BE2C (cell line): ENCODE measurements at regions not wholly inside any gene's neighbourhood (a gene's known extent, or its start where the extent isn't known, plus 50 kb on each side); places are given as distances from the start of the nearest gene placed in this dataset.

ENCODE experiments used
- DNase-seq: peaks from one replicate; pipeline ENCODE4 v3.0.0-alpha.2; 2020
- H3K27me3 ChIP-seq: fragments of 250-450 bp; sonication (Bioruptor Pico); 2 replicates; pipeline ENCODE4 v1.5.1; 2020; ENCODE audit warnings: mild to moderate bottlenecking
- H3K36me3 ChIP-seq: fragments of 250-450 bp; sonication (Bioruptor Pico); 2 replicates; pipeline ENCODE4 v1.5.1; 2020; ENCODE audit warnings: mild to moderate bottlenecking
- H3K4me1 ChIP-seq: fragments of 250-450 bp; sonication (Bioruptor Pico); 2 replicates; pipeline ENCODE4 v1.5.1; 2020
- H3K4me3 ChIP-seq: 2 replicates; pipeline ENCODE4 v1.5.1; 2011; ENCODE audit warnings: low read depth, low read length
- H3K9me3 ChIP-seq: fragments of 250-450 bp; sonication (Bioruptor Pico); 2 replicates; pipeline ENCODE4 v1.5.1; 2020
- CTCF ChIP-seq: IDR thresholded peaks from 2 replicates; pipeline ENCODE4 v1.5.1; 2012; ENCODE audit warnings: mild to moderate bottlenecking, low read depth, low read length

GRCh38 chr2:171227066-171227782 is 66.5 kb upstream of the TLK1 start:
- no peak for DNase-seq
- no peaks in the 10 kb centered on the region for H3K4me1 ChIP-seq
- H3K27me3 ChIP-seq: no peaks in the 10 kb centered on the region
- no peak for TF ChIP-seq CTCF
- no peak overlapping the region for H3K4me3 ChIP-seq
- H3K9me3 ChIP-seq: no peaks in the 10 kb centered on the region
- H3K36me3 ChIP-seq: no peaks in the 10 kb centered on the region

- no peak for DNase-seq
- no peak for TF ChIP-seq CTCF
Measured at GRCh38 chr2:171226461-171226860, 65.8 kb upstream of the TLK1 start.

GRCh38 chr2:171225989-171226388 is 65.3 kb upstream of the TLK1 start:
- Histone ChIP-seq H3K9me3 (no peaks in the 10 kb centered on the region), H3K27me3 (no peaks in the 10 kb centered on the region), H3K36me3 (no peaks in the 10 kb centered on the region), H3K4me1 (no peaks in the 10 kb centered on the region), H3K4me3 (no peak overlapping the region)
- DNase-seq: no peak
- no peak for TF ChIP-seq CTCF

More at GRCh38 chr2:171226461-171226860, 65.8 kb upstream of the TLK1 start:
- no peaks in the 10 kb centered on the region for H3K27me3 ChIP-seq
- H3K9me3 ChIP-seq: no peaks in the 10 kb centered on the region
- H3K4me1 ChIP-seq: no peaks in the 10 kb centered on the region
- H3K4me3 ChIP-seq: no peak overlapping the region
- H3K36me3 ChIP-seq: no peaks in the 10 kb centered on the region

- Histone ChIP-seq H3K36me3 (no peaks in the 10 kb centered on the region), H3K27me3 (no peaks in the 10 kb centered on the region), H3K9me3 (no peaks in the 10 kb centered on the region), H3K4me1 (no peaks in the 10 kb centered on the region), H3K4me3 (no peak overlapping the region)
- no peak for TF ChIP-seq CTCF
- DNase-seq: no peak
Measured at GRCh38 chr2:171225302-171225980, 64.7 kb upstream of the TLK1 start.

GRCh38 chr2:171217330-171217729 is 56.6 kb upstream of the TLK1 start:
- no peak for TF ChIP-seq CTCF
- H3K4me3 ChIP-seq: no peak overlapping the region
- H3K36me3 ChIP-seq: no peaks in the 10 kb centered on the region
- H3K27me3 ChIP-seq: no peaks in the 10 kb centered on the region
- no peak for DNase-seq
- no peaks in the 10 kb centered on the region for H3K9me3 ChIP-seq
- no peaks in the 10 kb centered on the region for H3K4me1 ChIP-seq

GRCh38 chr2:171216631-171217030 is 55.9 kb upstream of the TLK1 start:
- TF ChIP-seq CTCF: no peak
- no peak overlapping the region for H3K4me3 ChIP-seq
- no peaks in the 10 kb centered on the region for H3K9me3 ChIP-seq
- H3K27me3 ChIP-seq: no peaks in the 10 kb centered on the region
- no peak for DNase-seq
- no peaks in the 10 kb centered on the region for H3K4me1 ChIP-seq
- H3K36me3 ChIP-seq: no peaks in the 10 kb centered on the region
